Stimulated activated naive CD8-positive, alpha-beta T cell treated with anti-CD3 and anti-CD28 coated beads, Interleukin-15, Interleukin-2, amounts not matched to agents 100 ng/mL and 50 ng/mL, for 24 hours (primary cell): ENCODE measurements at regions not wholly inside any gene's neighbourhood (a gene's known extent, or its start where the extent isn't known, plus 50 kb on each side); places are given as distances from the start of the nearest gene placed in this dataset.

Experiments used
- H3K27ac Mint-ChIP-seq: one replicate; pipeline ENCODE4 v1.8.0; 2021; ENCODE audit warnings: mild to moderate bottlenecking, mixed read lengths
- H3K27me3 Mint-ChIP-seq: one replicate; pipeline ENCODE4 v1.8.0; 2021; ENCODE audit warnings: mixed read lengths
- H3K36me3 Mint-ChIP-seq: one replicate; pipeline ENCODE4 v1.8.0; 2021; ENCODE audit warnings: low read depth, mixed read lengths
- H3K4me1 Mint-ChIP-seq: one replicate; pipeline ENCODE4 v1.8.0; 2021; ENCODE audit warnings: low read depth, mixed read lengths
- H3K4me3 Mint-ChIP-seq: one replicate; pipeline ENCODE4 v1.8.0; 2021; ENCODE audit warnings: mild to moderate bottlenecking, mixed read lengths
- H3K9me3 Mint-ChIP-seq: one replicate; pipeline ENCODE4 v1.8.0; 2021; ENCODE audit warnings: mixed read lengths

GRCh38 chr2:12415536-12415935 is 301.2 kb upstream of the TRIB2 start:
- H3K36me3 Mint-ChIP-seq: no peaks in the 10 kb centered on the region
- H3K9me3 Mint-ChIP-seq: no peaks in the 10 kb centered on the region
- H3K27me3 Mint-ChIP-seq: no peaks in the 10 kb centered on the region
- H3K4me1 Mint-ChIP-seq: peaks cover 60% of the 10 kb centered on the region
- H3K4me3 Mint-ChIP-seq: no peak overlapping the region
- no peak overlapping the region for H3K27ac Mint-ChIP-seq

GRCh38 chr2:12416600-12416999 is 300.1 kb upstream of the TRIB2 start:
- Mint-ChIP-seq H3K36me3 (no peaks in the 10 kb centered on the region), H3K9me3 (no peaks in the 10 kb centered on the region), H3K27me3 (no peaks in the 10 kb centered on the region), H3K4me3 (no peak overlapping the region), H3K4me1 (peaks cover 53% of the 10 kb centered on the region), H3K27ac (no peak overlapping the region)

GRCh38 chr2:12417786-12418185 is 298.9 kb upstream of the TRIB2 start:
- Mint-ChIP-seq H3K27ac (no peak overlapping the region), H3K9me3 (no peaks in the 10 kb centered on the region), H3K27me3 (no peaks in the 10 kb centered on the region), H3K4me1 (peaks cover 42% of the 10 kb centered on the region), H3K36me3 (no peaks in the 10 kb centered on the region), H3K4me3 (no peak overlapping the region)

- H3K4me1 Mint-ChIP-seq: peaks cover 28% of the 10 kb centered on the region
- no peaks in the 10 kb centered on the region for H3K27me3 Mint-ChIP-seq
- no peak overlapping the region for H3K4me3 Mint-ChIP-seq
- H3K9me3 Mint-ChIP-seq: no peaks in the 10 kb centered on the region
- H3K27ac Mint-ChIP-seq: no peak overlapping the region
- H3K36me3 Mint-ChIP-seq: no peaks in the 10 kb centered on the region
Observed at GRCh38 chr2:12419803-12420202, 296.9 kb upstream of the TRIB2 start.

- no peak overlapping the region for H3K27ac Mint-ChIP-seq
- H3K9me3 Mint-ChIP-seq: no peaks in the 10 kb centered on the region
- no peaks in the 10 kb centered on the region for H3K27me3 Mint-ChIP-seq
- H3K4me1 Mint-ChIP-seq: peaks cover 16% of the 10 kb centered on the region
- H3K4me3 Mint-ChIP-seq: no peak overlapping the region
- no peaks in the 10 kb centered on the region for H3K36me3 Mint-ChIP-seq
Observed at GRCh38 chr2:12421046-12421445, 295.7 kb upstream of the TRIB2 start.

GRCh38 chr2:12424219-12424618 is 292.5 kb upstream of the TRIB2 start:
- no peak overlapping the region for H3K4me3 Mint-ChIP-seq
- H3K27me3 Mint-ChIP-seq: no peaks in the 10 kb centered on the region
- no peaks in the 10 kb centered on the region for H3K4me1 Mint-ChIP-seq
- no peaks in the 10 kb centered on the region for H3K36me3 Mint-ChIP-seq
- H3K27ac Mint-ChIP-seq: no peak overlapping the region
- H3K9me3 Mint-ChIP-seq: no peaks in the 10 kb centered on the region

GRCh38 chr2:12424809-12425208 is 291.9 kb upstream of the TRIB2 start:
- no peak overlapping the region for H3K4me3 Mint-ChIP-seq
- H3K4me1 Mint-ChIP-seq: peaks cover 1% of the 10 kb centered on the region
- no peak overlapping the region for H3K27ac Mint-ChIP-seq
- no peaks in the 10 kb centered on the region for H3K27me3 Mint-ChIP-seq
- H3K36me3 Mint-ChIP-seq: no peaks in the 10 kb centered on the region
- no peaks in the 10 kb centered on the region for H3K9me3 Mint-ChIP-seq

GRCh38 chr2:12428324-12428723 is 288.4 kb upstream of the TRIB2 start:
- H3K27ac Mint-ChIP-seq: no peak overlapping the region
- no peaks in the 10 kb centered on the region for H3K9me3 Mint-ChIP-seq

GRCh38 chr2:12428786-12429185 is 287.9 kb upstream of the TRIB2 start:
- no peaks in the 10 kb centered on the region for H3K27me3 Mint-ChIP-seq
- peaks cover 23% of the 10 kb centered on the region for H3K4me1 Mint-ChIP-seq
- no peak overlapping the region for H3K4me3 Mint-ChIP-seq
- H3K9me3 Mint-ChIP-seq: no peaks in the 10 kb centered on the region
- no peaks in the 10 kb centered on the region for H3K36me3 Mint-ChIP-seq
- H3K27ac Mint-ChIP-seq: no peak overlapping the region

More at GRCh38 chr2:12428324-12428723, 288.4 kb upstream of the TRIB2 start:
- Mint-ChIP-seq H3K27me3 (no peaks in the 10 kb centered on the region), H3K4me1 (peaks cover 23% of the 10 kb centered on the region), H3K36me3 (no peaks in the 10 kb centered on the region), H3K4me3 (no peak overlapping the region)

GRCh38 chr2:12429779-12430406 is 286.8 kb upstream of the TRIB2 start:
- Mint-ChIP-seq H3K4me3 (no peak overlapping the region), H3K27me3 (no peaks in the 10 kb centered on the region), H3K9me3 (no peaks in the 10 kb centered on the region), H3K36me3 (no peaks in the 10 kb centered on the region), H3K27ac (no peak overlapping the region), H3K4me1 (peaks cover 23% of the 10 kb centered on the region)

- Mint-ChIP-seq H3K9me3 (no peaks in the 10 kb centered on the region), H3K36me3 (no peaks in the 10 kb centered on the region), H3K4me1 (peaks cover 28% of the 10 kb centered on the region), H3K27ac (peak overlapping the region; percentile 62), H3K27me3 (no peaks in the 10 kb centered on the region), H3K4me3 (no peak overlapping the region)
Observed at GRCh38 chr2:12430407-12431133, 286.2 kb upstream of the TRIB2 start.

- no peak overlapping the region for H3K27ac Mint-ChIP-seq
- no peaks in the 10 kb centered on the region for H3K27me3 Mint-ChIP-seq
- no peaks in the 10 kb centered on the region for H3K9me3 Mint-ChIP-seq
- H3K4me1 Mint-ChIP-seq: peaks cover 46% of the 10 kb centered on the region
- H3K36me3 Mint-ChIP-seq: no peaks in the 10 kb centered on the region
- H3K4me3 Mint-ChIP-seq: no peak overlapping the region
Observed at GRCh38 chr2:12432985-12433625, 283.6 kb upstream of the TRIB2 start.

GRCh38 chr2:12433626-12433990 is 283.1 kb upstream of the TRIB2 start:
- Mint-ChIP-seq H3K27me3 (no peaks in the 10 kb centered on the region), H3K4me1 (peaks cover 46% of the 10 kb centered on the region), H3K9me3 (no peaks in the 10 kb centered on the region), H3K4me3 (no peak overlapping the region), H3K36me3 (no peaks in the 10 kb centered on the region), H3K27ac (no peak overlapping the region)

- H3K27me3 Mint-ChIP-seq: no peaks in the 10 kb centered on the region
- no peaks in the 10 kb centered on the region for H3K9me3 Mint-ChIP-seq
- H3K36me3 Mint-ChIP-seq: no peaks in the 10 kb centered on the region
- H3K27ac Mint-ChIP-seq: no peak overlapping the region
- no peak overlapping the region for H3K4me3 Mint-ChIP-seq
- H3K4me1 Mint-ChIP-seq: peaks cover 46% of the 10 kb centered on the region
Observed at GRCh38 chr2:12434630-12435098, 282.1 kb upstream of the TRIB2 start.

- no peaks in the 10 kb centered on the region for H3K36me3 Mint-ChIP-seq
- no peaks in the 10 kb centered on the region for H3K27me3 Mint-ChIP-seq
- H3K4me1 Mint-ChIP-seq: peaks cover 36% of the 10 kb centered on the region
- no peaks in the 10 kb centered on the region for H3K9me3 Mint-ChIP-seq
- H3K27ac Mint-ChIP-seq: no peak overlapping the region
- H3K4me3 Mint-ChIP-seq: no peak overlapping the region
Observed at GRCh38 chr2:12435430-12436222, 281.1 kb upstream of the TRIB2 start.
